ENCODE measurements at regions not wholly inside any gene's neighbourhood (a gene's known extent, or its start where the extent isn't known, plus 50 kb on each side); places are given as distances from the start of the nearest gene placed in this dataset.

DNA sequence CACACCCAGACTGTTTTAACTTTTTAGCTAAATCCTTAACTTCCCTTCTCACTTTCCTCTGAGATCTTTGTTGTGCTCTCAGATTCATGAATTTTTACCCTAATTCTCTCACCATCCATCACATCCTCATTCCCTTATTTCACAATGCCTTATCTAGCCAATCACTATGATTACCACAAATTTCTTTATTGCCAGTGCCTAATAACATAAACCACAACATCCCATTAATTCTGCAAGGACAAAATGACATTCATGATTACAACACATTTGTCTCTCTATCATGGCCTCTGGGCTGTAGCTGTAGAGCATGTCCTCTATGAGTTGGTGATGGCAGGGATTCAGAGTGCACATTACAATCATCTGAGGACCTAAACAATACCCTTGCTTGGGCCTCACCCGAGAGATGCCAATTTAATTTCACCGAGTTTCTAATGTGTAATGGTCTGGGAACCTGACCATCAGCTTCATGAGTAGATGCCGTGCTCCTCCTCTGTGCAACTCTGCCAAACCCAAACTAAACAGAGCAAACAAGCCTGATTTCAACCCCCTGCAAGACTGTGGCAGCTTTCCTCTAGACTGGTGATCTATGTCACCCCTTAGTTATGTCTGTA lies 99.3 kb downstream of the SPTSSA start:
- CTCF ChIA-PET, result interaction anchor here (4.1 kb wide), 1 partner anchor 31 kb away, joined by 11 read pairs; no protein-coding TSS in a partner anchor
- no peak for DNase-seq (ENCODE audit: extremely low spot score)
- POLR2A ChIA-PET, result no interaction called here
- TF ChIP-seq, protein P1, sequence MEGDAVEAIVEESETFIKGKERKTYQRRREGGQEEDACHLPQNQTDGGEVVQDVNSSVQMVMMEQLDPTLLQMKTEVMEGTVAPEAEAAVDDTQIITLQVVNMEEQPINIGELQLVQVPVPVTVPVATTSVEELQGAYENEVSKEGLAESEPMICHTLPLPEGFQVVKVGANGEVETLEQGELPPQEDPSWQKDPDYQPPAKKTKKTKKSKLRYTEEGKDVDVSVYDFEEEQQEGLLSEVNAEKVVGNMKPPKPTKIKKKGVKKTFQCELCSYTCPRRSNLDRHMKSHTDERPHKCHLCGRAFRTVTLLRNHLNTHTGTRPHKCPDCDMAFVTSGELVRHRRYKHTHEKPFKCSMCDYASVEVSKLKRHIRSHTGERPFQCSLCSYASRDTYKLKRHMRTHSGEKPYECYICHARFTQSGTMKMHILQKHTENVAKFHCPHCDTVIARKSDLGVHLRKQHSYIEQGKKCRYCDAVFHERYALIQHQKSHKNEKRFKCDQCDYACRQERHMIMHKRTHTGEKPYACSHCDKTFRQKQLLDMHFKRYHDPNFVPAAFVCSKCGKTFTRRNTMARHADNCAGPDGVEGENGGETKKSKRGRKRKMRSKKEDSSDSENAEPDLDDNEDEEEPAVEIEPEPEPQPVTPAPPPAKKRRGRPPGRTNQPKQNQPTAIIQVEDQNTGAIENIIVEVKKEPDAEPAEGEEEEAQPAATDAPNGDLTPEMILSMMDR (IDR thresholded peaks at IDR 0.05; ENCODE audit: control extremely low read depth, extremely low read depth, low read depth, missing control alignments), result no peak

DNA sequence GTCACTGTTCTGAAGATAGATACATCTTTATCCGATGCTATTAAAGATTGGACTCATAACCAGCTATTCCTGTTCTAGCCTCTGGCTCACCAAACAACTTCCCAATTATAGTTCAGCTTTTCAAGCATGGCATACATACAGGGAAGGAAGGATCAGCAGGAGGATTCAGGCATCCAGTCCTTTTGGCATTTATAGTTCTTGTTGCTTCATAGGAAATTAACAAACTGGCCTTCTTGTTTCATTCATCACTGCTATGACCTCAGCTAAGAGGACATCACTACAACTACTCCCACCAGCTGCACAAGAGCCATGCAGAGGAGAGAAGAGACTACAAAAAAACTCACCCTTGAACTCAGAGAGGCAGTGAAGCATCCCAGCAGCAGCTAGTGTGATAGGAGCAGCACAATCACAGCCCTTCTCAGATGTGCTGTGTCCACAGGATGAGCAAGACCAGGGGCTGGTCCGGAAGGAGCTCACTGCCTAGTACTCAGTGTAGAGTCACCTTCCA lies 100.5 kb downstream of the SPTSSA start:
- ChIA-PET CTCF (interaction anchor here (1.5 to 4.1 kb wide), 3 partner anchors 27 to 39 kb away, joined by 4 to 11 read pairs (median 7); no protein-coding TSS in a partner anchor), POLR2A (no interaction called here)
- TF ChIP-seq, protein P1 (IDR thresholded peaks at IDR 0.05; ENCODE audit: control extremely low read depth, extremely low read depth, low read depth, missing control alignments), result no peak
- no peak for DNase-seq (ENCODE audit: extremely low spot score)

DNA sequence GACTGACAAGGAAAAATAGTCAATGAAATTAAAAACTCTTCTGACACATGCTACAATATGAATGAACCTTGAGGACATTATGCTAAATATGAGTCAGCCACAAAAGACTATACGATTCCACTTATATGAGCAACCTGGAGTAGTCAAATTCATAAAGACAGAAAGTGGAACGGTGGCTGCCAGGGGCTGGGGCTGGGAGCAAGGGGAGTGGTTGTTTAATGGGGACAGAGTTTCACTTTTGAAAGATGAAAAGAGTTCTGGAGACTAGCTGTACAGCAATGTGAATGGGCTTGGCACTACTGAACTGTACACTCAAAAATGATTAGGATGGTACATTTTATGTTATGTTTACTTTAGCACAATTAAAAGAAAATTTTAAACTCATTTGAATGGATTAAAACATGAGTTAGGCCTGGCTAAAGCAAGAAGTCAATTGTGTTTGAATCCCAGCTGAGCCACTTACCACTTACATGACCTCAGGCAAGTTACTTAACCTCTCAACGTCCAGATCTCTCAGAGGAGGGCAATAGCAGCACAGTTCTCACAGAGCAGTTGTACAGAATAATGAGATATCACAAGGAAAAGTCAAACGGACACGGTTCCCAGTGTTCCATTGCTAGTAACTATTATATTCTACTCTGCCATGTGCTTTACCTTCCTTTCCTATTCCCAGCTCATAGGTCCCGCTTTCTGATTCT lies 102.5 kb downstream of the SPTSSA start:
- POLR2A ChIA-PET, result no interaction called here
- TF ChIP-seq, protein P1 (IDR thresholded peaks at IDR 0.05; ENCODE audit: control extremely low read depth, extremely low read depth, low read depth, missing control alignments), result no peak
- no peak for DNase-seq (ENCODE audit: extremely low spot score)
- CTCF ChIA-PET, result interaction anchor here (1.6 to 4.1 kb wide), 2 partner anchors 12 to 28 kb away, joined by 3 to 11 read pairs; no protein-coding TSS in a partner anchor

DNA sequence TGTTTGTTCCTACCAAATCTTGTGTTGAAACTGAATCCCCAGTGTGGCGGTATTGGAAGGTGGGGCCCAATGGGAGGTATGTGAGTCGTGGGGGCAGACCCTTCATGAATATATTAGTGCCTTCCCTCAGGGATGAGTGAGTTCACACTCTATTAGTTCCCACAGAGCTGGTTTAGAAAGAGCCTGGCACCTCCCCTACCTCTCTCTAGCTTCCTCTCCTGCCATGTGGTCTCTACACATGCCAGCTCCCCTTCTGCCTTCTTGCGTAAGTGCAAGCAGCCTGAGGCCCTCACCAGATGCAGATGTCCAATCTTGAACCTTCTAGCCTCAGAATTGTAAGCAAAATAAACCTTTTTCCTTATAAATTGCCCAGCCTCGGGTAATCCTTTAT lies 105.8 kb downstream of the SPTSSA start:
- DNase-seq (ENCODE audit: extremely low spot score), result no peak
- TF ChIP-seq, protein P1 (IDR thresholded peaks at IDR 0.05; ENCODE audit: control extremely low read depth, extremely low read depth, low read depth, missing control alignments), result no peak
- ChIA-PET CTCF (interaction anchor here (1.1 to 4.4 kb wide), 3 partner anchors 25 to 33 kb away, joined by 3 to 19 read pairs (median 4); no protein-coding TSS in a partner anchor), POLR2A (no interaction called here)

DNA sequence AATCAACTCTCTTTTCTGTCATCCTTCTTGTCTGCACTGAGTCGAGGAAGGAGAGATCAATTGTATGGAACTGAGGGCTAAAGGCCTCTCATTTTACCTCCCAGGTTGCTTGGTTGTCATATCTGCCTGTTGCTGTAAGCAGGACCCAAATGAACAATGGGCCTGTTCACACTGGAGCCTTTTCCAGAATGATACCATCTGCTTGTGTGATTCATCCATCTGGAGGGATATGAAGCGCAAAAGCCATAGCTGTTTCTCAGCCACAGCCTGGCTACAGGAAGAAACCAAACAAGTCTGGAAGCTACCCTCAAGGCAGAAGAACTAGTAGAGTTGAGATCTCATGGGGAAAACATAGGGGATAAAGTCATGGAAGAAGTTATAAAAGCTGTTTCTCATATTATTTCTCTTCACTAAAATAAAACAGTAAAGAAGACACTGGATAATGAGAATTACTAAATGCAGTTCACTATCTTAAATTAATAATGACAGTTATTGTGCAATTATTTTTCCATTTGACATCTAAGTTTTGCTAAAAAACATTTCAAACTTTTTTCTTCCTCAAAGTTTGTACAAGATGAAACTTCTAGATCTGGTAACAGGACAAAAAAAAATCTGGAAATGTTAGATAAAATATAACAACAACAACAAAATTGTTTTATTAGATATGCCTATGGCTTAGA lies 106.3 kb downstream of the SPTSSA start:
- CTCF ChIA-PET, result interaction anchor here (1.1 to 4.4 kb wide), 4 partner anchors 19 to 33 kb away, joined by 3 to 19 read pairs (median 4); no protein-coding TSS in a partner anchor
- POLR2A ChIA-PET, result no interaction called here
- no peak for DNase-seq (ENCODE audit: extremely low spot score)
- TF ChIP-seq, protein P1 (IDR thresholded peaks at IDR 0.05; ENCODE audit: control extremely low read depth, extremely low read depth, low read depth, missing control alignments), result no peak

DNA sequence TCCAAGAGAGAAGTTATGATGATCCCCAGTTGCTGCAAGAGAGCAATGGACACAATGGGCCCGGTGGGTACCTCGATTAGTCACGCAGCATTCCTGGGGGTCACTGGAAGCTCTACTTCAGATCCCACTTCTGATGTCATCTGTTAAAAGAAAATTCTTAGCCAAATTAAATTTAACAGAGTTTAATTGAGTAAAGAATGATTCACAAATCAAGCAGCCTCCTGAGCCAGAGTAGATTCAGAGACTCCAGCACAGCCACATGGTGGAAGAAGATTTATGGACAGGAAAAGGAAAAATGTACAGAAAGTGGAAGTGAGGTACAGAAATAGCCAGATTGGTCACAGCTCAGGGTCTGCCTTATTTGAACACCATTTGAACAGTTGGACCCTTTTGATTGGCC lies 107.5 kb downstream of the SPTSSA start:
- DNase-seq (ENCODE audit: extremely low spot score), result no peak
- ChIA-PET CTCF (interaction anchor here (1.2 to 4.4 kb wide), 2 partner anchors 20 to 23 kb away, joined by 5 to 19 read pairs; no protein-coding TSS in a partner anchor), POLR2A (no interaction called here)
- TF ChIP-seq, protein P1 (IDR thresholded peaks at IDR 0.05; ENCODE audit: control extremely low read depth, extremely low read depth, low read depth, missing control alignments), result no peak
